NB4 (cell line): ENCODE measurements at regions not wholly inside any gene's neighbourhood (a gene's known extent, or its start where the extent isn't known, plus 50 kb on each side); places are given as distances from the start of the nearest gene placed in this dataset.

Experiments
- CTCF ChIP-seq: IDR thresholded peaks from one replicate; pipeline ENCODE4 v1.5.1; 2012; ENCODE audit warnings: low read depth, low read length
- POLR2A ChIP-seq: IDR thresholded peaks from 2 replicates; pipeline ENCODE4 v1.6.1; 2011; ENCODE audit warnings: mild to moderate bottlenecking; ENCODE audit not compliant: insufficient read length; ENCODE audit errors: extremely low read depth

GRCh38 chr13:59422646-59423045 is 741.1 kb downstream of the DIAPH3 start:
- no peak for TF ChIP-seq CTCF
- TF ChIP-seq POLR2A = no peak
